A673 (cell line): ENCODE measurements at regions not wholly inside any gene's neighbourhood (a gene's known extent, or its start where the extent isn't known, plus 50 kb on each side); places are given as distances from the start of the nearest gene placed in this dataset.

Experiments
- CTCF ChIP-seq: fragments of 300-800, 200-600 bp; sonication (generic); conservative IDR thresholded peaks from 2 replicates; pipeline ENCODE4 v1.5.1; 2017; ENCODE audit warnings: low read depth, mild to moderate bottlenecking, antibody characterized with exemption, low read length, moderate library complexity, mixed read lengths
- EZH2 ChIP-seq: fragments of 200-600 bp; sonication (generic); IDR thresholded peaks from 2 replicates; pipeline ENCODE4 v1.6.1; 2017; ENCODE audit warnings: borderline replicate concordance, low read depth, mild to moderate bottlenecking, mixed read lengths, antibody characterized with exemption, low read length; ENCODE audit not compliant: poor library complexity, severe bottlenecking

DNA sequence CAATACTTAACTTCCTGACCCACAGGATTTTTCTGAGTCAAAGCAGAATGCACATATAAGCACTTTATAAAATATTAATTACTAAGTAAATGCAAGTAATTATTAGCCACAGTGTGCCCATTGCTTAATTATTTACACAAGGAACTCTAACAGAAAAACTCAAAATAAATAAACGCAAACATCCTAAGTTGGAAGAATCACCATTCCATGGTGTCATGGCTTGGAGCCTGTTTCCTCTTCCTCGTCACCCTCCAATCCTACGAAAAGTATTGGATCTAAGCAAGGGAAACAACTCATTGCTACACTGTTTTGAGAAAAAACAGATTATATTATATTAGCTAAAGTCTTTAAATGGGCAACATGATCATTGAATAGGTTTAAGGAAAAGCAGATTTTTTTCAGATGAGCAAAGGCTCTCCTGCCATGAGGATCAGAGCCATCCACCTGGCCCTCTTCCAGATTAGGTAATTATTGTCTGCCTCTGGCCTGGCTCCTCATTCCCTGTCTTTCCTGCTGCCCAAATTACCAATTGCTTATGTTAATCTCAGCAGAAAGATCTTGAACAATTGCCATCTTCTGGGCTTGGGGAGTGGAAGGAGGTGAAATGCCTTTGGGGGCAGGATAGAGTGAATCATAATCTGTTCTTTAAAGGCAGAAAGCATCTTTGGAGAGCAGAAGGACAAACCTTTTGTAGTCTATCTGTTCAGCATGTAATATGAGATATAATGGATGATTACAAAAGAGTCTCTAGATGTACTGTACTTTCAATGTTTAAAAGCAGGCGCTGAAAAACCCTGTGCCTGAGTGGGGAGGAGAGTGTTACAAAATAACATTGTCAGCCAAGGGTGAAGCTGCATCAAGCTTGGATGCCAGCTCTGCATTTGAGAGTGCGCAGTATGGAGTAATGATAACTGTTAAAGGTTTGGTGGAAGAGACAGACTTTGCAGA, 121.2 kb downstream of the DUSP10 start:
- TF ChIP-seq CTCF: no peak
- TF ChIP-seq EZH2: no peak
